D721Med (cell line): ENCODE measurements at regions not wholly inside any gene's neighbourhood (a gene's known extent, or its start where the extent isn't known, plus 50 kb on each side); places are given as distances from the start of the nearest gene placed in this dataset.

Source experiments
- DNase-seq: peaks from one replicate; pipeline ENCODE4 v3.0.0; 2011; ENCODE audit warnings: low spot score; ENCODE audit not compliant: insufficient read length
- FAIRE-seq: peaks from 2 replicates; lab custom pipeline; 2011; peaks lifted over from hg19 to GRCh38; lab: Jason Lieb, UNC
- TF ChIP-seq, protein P1 (sequence below): IDR thresholded peaks from 2 replicates; pipeline ENCODE4 v1.5.1; 2012; ENCODE audit warnings: mild to moderate bottlenecking, control low read depth; ENCODE audit not compliant: insufficient read depth; ENCODE audit errors: missing control alignments

DNA sequence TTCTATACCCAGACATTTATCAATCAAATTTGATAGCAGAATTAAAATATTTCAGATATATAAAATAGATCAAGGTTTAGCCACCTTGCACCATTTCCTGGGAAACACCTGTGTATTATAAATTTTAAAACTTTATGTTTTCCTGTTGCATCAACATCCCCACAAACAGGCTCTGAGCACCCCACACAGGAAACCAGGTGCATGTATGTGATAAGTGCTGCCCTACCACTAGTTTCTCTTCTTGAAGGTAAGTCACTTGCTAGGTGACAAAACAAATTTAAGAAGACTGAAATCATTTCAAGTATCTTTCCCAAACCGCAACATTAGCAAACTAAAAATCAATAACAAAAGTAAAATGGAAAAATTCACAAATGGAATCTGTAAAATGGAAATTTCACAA lies 496.1 kb upstream of the CCDC54 start:
- TF ChIP-seq, protein P1, sequence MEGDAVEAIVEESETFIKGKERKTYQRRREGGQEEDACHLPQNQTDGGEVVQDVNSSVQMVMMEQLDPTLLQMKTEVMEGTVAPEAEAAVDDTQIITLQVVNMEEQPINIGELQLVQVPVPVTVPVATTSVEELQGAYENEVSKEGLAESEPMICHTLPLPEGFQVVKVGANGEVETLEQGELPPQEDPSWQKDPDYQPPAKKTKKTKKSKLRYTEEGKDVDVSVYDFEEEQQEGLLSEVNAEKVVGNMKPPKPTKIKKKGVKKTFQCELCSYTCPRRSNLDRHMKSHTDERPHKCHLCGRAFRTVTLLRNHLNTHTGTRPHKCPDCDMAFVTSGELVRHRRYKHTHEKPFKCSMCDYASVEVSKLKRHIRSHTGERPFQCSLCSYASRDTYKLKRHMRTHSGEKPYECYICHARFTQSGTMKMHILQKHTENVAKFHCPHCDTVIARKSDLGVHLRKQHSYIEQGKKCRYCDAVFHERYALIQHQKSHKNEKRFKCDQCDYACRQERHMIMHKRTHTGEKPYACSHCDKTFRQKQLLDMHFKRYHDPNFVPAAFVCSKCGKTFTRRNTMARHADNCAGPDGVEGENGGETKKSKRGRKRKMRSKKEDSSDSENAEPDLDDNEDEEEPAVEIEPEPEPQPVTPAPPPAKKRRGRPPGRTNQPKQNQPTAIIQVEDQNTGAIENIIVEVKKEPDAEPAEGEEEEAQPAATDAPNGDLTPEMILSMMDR, result no peak
- FAIRE-seq, result no peak
- DNase-seq, result no peak

DNA sequence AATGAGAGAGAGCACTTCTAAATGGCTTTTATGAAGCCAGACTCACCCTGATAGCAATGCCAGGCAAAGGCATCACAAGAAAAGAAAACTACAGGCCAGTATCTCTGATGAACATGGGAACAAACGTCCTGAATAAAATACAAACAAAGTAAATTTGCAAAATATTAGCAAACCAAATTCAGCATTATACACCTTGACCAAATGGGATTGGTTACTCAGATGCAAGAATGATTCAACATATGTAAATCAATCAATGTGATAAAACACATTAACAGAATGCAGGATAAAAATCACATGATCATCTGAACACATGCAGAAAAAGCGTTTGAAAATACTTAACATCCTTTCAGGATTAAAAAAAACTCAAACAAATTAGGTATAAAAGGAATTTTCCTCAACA lies 494.9 kb upstream of the CCDC54 start:
- FAIRE-seq (peak; percentile 61), DNase-seq (no peak)
- TF ChIP-seq, protein P1, result no peak

- DNase-seq, result no peak
- TF ChIP-seq, protein P1, result no peak
- FAIRE-seq, result no peak
Measured at GRCh38 chr3:106906074-106906473, 471.2 kb upstream of the CCDC54 start.

DNA sequence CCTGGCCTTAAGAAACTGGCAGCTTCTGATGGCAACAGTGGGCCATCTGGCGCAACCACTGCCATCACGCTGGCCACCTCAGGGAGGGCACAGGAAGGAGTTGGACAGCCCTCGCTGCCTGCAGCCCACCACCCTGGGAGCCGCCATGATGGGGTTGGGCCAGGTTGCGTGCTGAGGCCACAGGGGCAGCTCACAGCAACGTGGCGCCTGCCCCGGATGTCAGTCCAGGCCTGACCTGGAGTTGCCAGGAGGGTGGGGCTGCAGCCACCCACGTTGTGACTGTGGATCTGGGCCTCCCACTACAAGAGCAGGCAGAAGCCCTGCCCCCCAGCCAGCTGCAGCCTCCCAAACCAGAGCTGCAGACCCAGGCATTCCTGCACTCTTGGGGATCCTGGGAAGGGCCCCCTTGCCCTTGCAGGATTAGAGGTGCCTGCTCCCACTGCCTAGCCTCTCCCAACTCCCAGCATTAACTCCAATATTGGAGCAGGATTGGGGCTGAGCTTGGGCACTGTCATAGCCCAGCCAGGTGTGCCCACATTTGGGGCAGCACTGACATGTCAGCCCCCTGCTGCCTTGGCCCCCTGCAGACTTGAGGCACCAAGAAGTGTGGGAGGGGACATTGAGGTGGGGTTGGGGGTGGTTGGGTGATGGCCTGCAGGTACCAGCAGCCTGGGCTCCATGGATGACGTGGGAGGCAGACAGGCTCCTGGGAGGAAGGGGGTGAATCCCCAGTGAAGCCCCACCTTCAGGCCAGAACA lies 468.9 kb upstream of the CCDC54 start:
- DNase-seq, result no peak
- no peak for FAIRE-seq

GRCh38 chr3:106913111-106913698 lies 464.0 kb upstream of the CCDC54 start:
- TF ChIP-seq, protein P1, result no peak
- no peak for FAIRE-seq

More for the DNA sequence above, 468.9 kb upstream of the CCDC54 start:
- TF ChIP-seq, protein P1, result no peak

GRCh38 chr3:106913966-106914365 lies 463.3 kb upstream of the CCDC54 start:
- TF ChIP-seq, protein P1, result no peak
- FAIRE-seq, result no peak
- DNase-seq, result no peak

More at GRCh38 chr3:106913111-106913698, 464.0 kb upstream of the CCDC54 start:
- DNase-seq, result no peak

DNA sequence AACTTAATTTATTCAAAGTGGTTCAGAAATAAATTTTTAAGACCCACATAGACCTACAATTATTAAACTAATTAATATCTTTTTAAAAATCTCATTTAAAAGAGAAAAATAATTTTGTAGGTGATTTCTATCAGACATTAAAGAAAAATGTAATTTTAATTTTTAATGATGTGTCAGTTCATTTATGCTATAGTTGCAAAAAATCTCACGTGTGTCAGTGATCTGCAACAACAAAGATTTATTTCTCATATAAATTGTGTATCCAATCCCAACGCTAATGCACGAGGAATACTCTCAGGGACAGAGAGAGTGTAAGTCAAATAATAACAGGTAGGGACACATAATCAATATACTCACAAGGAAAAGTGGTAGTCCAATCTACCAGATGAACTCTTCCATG lies 456.6 kb upstream of the CCDC54 start:
- no peak for FAIRE-seq
- TF ChIP-seq, protein P1, result no peak
- no peak for DNase-seq
